ENCODE measurements at regions not wholly inside any gene's neighbourhood (a gene's known extent, or its start where the extent isn't known, plus 50 kb on each side); places are given as distances from the start of the nearest gene placed in this dataset.
"Not testable (repeated sequence)": the region's sequence is repeated elsewhere in the genome, so short reads cannot be mapped to it uniquely, and the experiment has no call there.

DNA sequence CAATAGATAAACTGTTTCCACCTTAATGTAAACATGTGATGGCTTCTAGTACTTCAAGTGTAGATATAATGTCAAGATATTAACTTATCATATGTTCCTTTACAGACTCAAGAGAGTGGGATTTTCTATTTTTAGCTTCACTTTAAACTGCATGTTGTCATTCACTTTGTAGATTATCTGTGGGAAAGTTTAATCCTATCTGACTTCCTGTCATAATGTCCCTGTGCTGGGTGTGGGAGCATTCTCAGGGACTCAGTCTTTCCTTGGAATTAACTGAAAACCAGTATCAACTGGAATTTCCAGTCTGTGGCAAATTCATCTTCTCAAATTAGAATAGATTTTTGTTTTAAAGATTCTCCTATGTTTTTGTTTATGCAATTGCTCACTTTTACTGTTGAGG, 226.1 kb upstream of the FERMT1 start:
- ATAC-seq (ENCODE audit: low read depth in 2 of 2) (no peak), DNase-seq (no peak)
- Mint-ChIP-seq H3K4me1 (no peaks in the 10 kb centered on the region), H3K27ac (no peak overlapping the region), H3K27me3 (peaks cover 0 to under 1% (median 0%) of the 10 kb centered on the region in 3 donors), H3K9me3 (peaks cover 0 to 1% (median 0%) of the 10 kb centered on the region in 7 donors), H3K4me3 (no peak overlapping the region), H3K36me3 (no peaks in the 10 kb centered on the region)

DNA sequence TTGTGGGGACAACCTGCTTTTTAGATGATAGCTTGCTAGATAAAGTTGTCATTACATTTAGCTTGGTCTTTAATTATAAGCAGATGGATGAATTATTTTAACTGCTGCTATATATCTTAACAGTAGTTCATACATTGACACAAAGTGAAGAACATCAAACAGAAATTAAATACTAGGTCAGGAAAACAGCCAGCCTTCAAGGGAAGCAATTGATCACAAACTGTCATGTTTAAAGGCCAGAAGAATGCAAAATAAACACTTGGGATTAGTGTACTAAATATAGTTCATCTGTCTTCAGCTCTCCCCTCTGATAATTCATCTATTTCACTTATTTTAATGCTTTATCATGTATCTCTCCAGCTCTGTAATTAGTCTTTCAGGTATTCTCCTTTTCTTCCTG, 225.1 kb upstream of the FERMT1 start:
- Mint-ChIP-seq H3K4me3 (no peak overlapping the region), H3K4me1 (no peaks in the 10 kb centered on the region), H3K27ac (no peak overlapping the region), H3K9me3 (peaks cover 0 to 3% (median 0%) of the 10 kb centered on the region in 7 donors), H3K36me3 (no peaks in the 10 kb centered on the region), H3K27me3 (peaks cover 0 to 4% (median 0%) of the 10 kb centered on the region in 3 donors)
- DNase-seq (no peak), ATAC-seq (ENCODE audit: low read depth in 2 of 2) (no peak)

DNA sequence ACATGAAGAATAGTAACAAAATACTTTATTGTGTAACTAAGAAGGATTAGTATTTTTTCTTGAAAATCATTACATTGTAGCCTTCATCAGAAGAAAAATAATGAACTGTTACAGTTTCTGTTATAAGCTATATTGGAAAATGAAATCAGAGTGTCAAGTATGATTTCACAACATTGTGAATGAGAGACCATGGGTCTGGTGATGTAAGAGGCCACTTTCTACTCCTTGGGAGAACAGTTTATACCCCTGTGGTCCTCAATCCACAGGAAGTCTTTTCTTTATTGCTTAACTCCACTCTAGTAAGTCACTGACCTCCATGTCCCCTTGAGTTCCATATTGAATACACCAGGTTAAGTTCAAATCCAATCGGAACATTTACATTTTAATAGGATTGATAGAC, 218.7 kb upstream of the FERMT1 start:
- Mint-ChIP-seq H3K4me3 (no peak overlapping the region), H3K9me3 (peaks cover 0 to 3% (median 0%) of the 10 kb centered on the region in 7 donors), H3K36me3 (no peaks in the 10 kb centered on the region), H3K4me1 (no peaks in the 10 kb centered on the region), H3K27me3 (peaks cover 0 to 10% (median 0%) of the 10 kb centered on the region in 3 donors), H3K27ac (no peak overlapping the region)
- no peak for DNase-seq
- ATAC-seq (ENCODE audit: low read depth in 2 of 2) = no peak

DNA sequence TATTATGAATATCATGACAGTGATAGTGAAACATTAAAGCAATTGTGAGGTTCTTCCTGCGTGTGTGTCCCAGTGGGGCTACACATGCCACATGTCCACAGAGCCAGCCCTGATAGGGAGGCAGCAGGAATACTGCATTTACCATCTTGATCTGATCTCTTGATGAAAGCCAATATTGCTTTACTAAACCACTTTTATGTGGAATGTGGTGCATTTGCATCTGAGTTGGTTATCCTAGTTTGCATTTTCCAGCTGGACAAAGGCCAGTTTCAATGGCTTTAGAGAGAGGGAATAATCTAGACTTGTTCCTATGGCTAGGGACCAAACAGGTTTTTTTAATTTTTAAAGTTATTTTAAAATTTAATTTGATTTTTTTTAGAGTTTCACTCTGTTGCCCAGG, 216.3 kb upstream of the FERMT1 start:
- no peak overlapping the region for H3K27ac Mint-ChIP-seq
- no peaks in the 10 kb centered on the region for H3K4me1 Mint-ChIP-seq
- no peak for ATAC-seq (ENCODE audit: low read depth in 2 of 2)
- peaks cover 0 to 10% (median 2%) of the 10 kb centered on the region in 3 donors for H3K27me3 Mint-ChIP-seq
- H3K4me3 Mint-ChIP-seq = no peak overlapping the region
- no peak for DNase-seq
- no peaks in the 10 kb centered on the region for H3K36me3 Mint-ChIP-seq
- H3K9me3 Mint-ChIP-seq = peaks cover 0 to 3% (median 0%) of the 10 kb centered on the region in 7 donors

DNA sequence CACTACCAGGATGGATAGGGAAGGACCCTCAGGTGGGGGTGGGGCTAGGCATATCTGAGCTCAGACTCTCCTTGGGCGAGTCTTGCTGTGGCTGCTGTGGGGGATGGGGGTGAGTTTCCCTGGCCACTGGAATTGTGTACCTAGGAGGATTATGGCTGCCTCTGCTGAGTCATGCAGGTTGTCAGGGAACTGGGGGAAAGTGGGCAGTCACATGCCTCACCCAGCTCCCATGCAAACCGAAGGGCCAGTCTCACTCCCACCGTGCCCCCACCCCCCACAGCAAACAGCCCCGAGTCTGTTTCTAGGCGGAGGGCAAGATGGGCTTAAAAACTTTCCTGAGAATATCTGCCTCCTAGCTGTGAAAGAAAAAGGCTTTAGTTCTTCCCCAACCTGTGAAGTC, 210.3 kb upstream of the FERMT1 start:
- H3K27me3 Mint-ChIP-seq = peaks cover 0 to 4% (median 0%) of the 10 kb centered on the region in 3 donors
- no peaks in the 10 kb centered on the region for H3K36me3 Mint-ChIP-seq
- no peak for DNase-seq
- peaks cover 0 to 8% (median 3%) of the 10 kb centered on the region in 7 donors for H3K9me3 Mint-ChIP-seq
- no peak overlapping the region for H3K27ac Mint-ChIP-seq
- H3K4me1 Mint-ChIP-seq = no peaks in the 10 kb centered on the region
- ATAC-seq (ENCODE audit: low read depth in 2 of 2) = no peak
- H3K4me3 Mint-ChIP-seq = peak overlapping the region in 1 of 8 donors; percentile 25

DNA sequence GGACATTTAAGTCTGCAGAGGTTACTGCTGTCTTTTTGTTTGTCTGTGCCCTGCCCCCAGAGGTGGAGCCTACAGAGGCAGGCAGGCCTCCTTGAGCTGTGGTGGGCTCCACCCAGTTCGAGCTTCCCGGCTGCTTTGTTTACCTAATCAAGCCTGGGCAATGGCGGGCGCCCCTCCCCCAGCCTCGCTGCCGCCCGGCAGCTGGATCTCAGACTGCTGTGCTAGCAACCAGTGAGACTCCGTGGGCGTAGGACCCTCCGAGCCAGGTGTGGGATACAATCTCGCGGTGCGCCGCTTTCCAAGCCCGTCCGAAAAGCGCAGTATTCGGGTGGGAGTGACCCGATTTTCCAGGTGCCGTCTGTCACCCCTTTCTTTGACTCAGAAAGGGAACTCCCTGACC, 198.4 kb upstream of the FERMT1 start:
- H3K9me3 Mint-ChIP-seq = peaks cover 0 to 20% (median 7%) of the 10 kb centered on the region in 7 donors
- not testable (repeated sequence) for H3K27me3 Mint-ChIP-seq; DNase-seq; ATAC-seq (ENCODE audit: low read depth in 2 of 2); H3K4me1 Mint-ChIP-seq; H3K36me3 Mint-ChIP-seq; H3K4me3 Mint-ChIP-seq; H3K27ac Mint-ChIP-seq

DNA sequence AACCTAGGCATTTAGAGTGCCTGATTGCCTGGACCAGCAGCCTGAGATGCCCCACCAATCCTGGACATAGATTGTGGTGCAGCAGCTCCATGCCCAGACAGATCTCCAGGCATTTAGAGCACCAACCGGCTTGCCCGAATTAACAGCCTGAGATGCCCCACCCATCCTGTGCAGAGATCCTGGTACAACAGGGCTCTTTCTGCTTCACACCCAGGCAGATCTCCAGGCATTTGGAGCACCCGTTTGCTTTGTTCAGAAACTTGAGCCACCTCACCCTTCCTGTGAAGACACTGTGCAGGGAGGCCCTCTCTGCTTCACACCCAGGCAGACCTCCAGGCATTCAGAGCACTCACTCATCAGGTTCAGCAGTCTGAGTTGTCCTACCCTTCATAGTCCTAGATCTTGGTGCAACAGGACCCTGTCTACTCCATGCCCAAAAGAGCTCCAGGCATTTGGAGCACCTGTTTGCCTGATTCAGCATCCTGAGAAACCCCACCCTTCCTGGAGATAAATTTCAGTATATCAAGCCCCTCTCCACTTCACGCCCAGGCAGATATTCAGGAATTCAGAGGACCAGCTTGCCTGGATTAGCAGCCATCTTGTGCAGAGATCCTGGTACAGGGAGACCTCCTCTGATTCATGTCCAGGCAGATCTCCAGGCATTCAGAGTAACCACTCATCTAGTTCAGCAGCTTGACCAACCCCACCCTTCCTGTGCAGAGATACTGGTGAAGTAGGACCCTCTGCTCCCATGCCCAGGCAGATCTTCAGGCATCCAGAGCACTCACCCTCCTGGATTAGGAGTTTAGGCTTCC, 189.2 kb upstream of the FERMT1 start:
- no peak for ATAC-seq (ENCODE audit: low read depth in 2 of 2)
- peaks cover 0 to 10% (median 0%) of the 10 kb centered on the region in 3 donors for H3K27me3 Mint-ChIP-seq
- H3K9me3 Mint-ChIP-seq = peaks cover 7 to 30% (median 12%) of the 10 kb centered on the region in 7 donors
- H3K27ac Mint-ChIP-seq = no peak overlapping the region
- no peaks in the 10 kb centered on the region for H3K36me3 Mint-ChIP-seq
- no peaks in the 10 kb centered on the region for H3K4me1 Mint-ChIP-seq
- H3K4me3 Mint-ChIP-seq = no peak overlapping the region
- DNase-seq = no peak

DNA sequence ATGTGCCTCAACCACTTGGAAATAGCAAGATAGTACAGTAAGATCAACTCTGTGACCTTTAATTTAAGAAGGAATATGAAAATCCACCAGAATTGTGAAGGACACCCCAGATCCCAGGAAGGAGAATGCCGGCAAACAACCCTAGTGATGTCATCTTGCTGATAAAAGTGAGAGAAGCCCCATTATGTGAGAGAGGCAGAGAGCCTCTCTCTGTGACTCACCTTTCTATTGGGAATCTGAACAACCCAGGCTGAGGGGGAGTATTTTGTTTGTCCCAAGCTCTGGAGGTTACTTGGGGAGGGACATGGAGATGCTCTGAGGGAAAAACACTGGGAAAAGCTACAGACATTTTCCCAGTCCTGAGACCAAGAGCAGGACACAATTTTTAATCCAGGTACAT, 188.3 kb upstream of the FERMT1 start:
- ATAC-seq (ENCODE audit: low read depth in 2 of 2) = no peak
- no peak overlapping the region for H3K27ac Mint-ChIP-seq
- H3K4me3 Mint-ChIP-seq = no peak overlapping the region
- DNase-seq = no peak
- peaks cover 7 to 30% (median 12%) of the 10 kb centered on the region in 7 donors for H3K9me3 Mint-ChIP-seq
- H3K36me3 Mint-ChIP-seq = no peaks in the 10 kb centered on the region
- no peaks in the 10 kb centered on the region for H3K4me1 Mint-ChIP-seq
- peaks cover 0 to 10% (median 0%) of the 10 kb centered on the region in 3 donors for H3K27me3 Mint-ChIP-seq

- Mint-ChIP-seq H3K36me3 (no peaks in the 10 kb centered on the region), H3K27me3 (peaks cover 0 to 9% (median 0%) of the 10 kb centered on the region in 3 donors), H3K4me3 (no peak overlapping the region), H3K27ac (no peak overlapping the region), H3K9me3 (peaks cover 0 to 20% (median 5%) of the 10 kb centered on the region in 7 donors), H3K4me1 (no peaks in the 10 kb centered on the region)
- DNase-seq = no peak
- no peak for ATAC-seq (ENCODE audit: low read depth in 2 of 2)
Measured at GRCh38 chr20:6305536-6305935, 182.7 kb upstream of the FERMT1 start.

GRCh38 chr20:6302041-6302440, 179.2 kb upstream of the FERMT1 start:
- H3K4me3 Mint-ChIP-seq = no peak overlapping the region
- no peaks in the 10 kb centered on the region for H3K36me3 Mint-ChIP-seq
- H3K27ac Mint-ChIP-seq = no peak overlapping the region
- ATAC-seq (ENCODE audit: low read depth in 2 of 2) (no peak), DNase-seq (no peak)
- H3K4me1 Mint-ChIP-seq = no peaks in the 10 kb centered on the region
- H3K27me3 Mint-ChIP-seq = peaks cover 0 to 5% (median 0%) of the 10 kb centered on the region in 3 donors
- peaks cover 0 to 20% (median 4%) of the 10 kb centered on the region in 7 donors for H3K9me3 Mint-ChIP-seq

- peaks cover 0 to 5% (median 5%) of the 10 kb centered on the region in 3 donors for H3K27me3 Mint-ChIP-seq
- peaks cover 0 to 20% (median 5%) of the 10 kb centered on the region in 7 donors for H3K9me3 Mint-ChIP-seq
- no peak overlapping the region for H3K4me3 Mint-ChIP-seq
- H3K4me1 Mint-ChIP-seq = no peaks in the 10 kb centered on the region
- no peak overlapping the region for H3K27ac Mint-ChIP-seq
- no peaks in the 10 kb centered on the region for H3K36me3 Mint-ChIP-seq
- DNase-seq (no peak), ATAC-seq (ENCODE audit: low read depth in 2 of 2) (no peak)
Measured at GRCh38 chr20:6299456-6299855, 176.6 kb upstream of the FERMT1 start.

DNA sequence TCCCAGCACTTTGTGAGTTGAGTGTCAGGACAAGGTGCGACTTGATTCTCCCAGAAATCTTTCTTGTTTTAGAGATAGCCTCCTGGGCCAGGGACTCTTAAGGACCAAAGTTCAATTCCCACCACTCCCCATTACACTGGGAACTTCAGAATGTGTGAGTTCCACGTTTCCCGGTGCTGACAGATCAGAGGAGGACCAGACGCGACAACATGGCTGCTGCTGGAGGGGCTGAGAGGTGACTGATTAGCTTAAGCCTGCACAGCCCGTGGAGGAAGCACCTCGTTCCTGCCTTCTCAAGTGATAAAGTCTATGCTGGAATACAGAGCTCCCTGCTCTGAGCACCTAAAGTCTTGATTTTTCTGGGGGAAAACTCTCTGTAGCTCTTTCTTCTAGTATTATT, 175.2 kb upstream of the FERMT1 start:
- H3K27me3 Mint-ChIP-seq = peaks cover 0 to 5% (median 5%) of the 10 kb centered on the region in 3 donors
- no peak overlapping the region for H3K4me3 Mint-ChIP-seq
- no peaks in the 10 kb centered on the region for H3K36me3 Mint-ChIP-seq
- H3K4me1 Mint-ChIP-seq = no peaks in the 10 kb centered on the region
- DNase-seq (no peak), ATAC-seq (ENCODE audit: low read depth in 2 of 2) (no peak)
- peaks cover 0 to 16% (median 3%) of the 10 kb centered on the region in 7 donors for H3K9me3 Mint-ChIP-seq
- H3K27ac Mint-ChIP-seq = no peak overlapping the region

DNA sequence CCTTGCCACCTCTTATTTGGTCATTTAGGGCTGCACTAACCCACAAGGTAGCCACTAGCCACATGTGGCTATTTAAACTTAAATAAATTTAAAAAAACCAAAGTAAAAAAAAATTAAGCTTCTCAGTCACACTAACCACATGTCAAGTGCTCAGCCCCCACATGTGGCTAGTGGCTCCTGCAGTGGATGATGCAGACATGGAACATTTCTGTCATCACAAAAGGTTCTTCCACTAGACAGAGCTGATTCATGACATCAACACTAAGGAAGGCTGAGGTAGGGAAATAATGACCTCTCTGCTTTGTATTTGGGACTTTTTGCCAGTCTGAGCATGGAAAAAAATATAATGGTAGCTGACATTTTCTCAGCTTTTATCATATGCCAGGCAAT, 173.0 kb upstream of the FERMT1 start:
- ATAC-seq (ENCODE audit: low read depth in 2 of 2) (no peak), DNase-seq (no peak)
- no peak overlapping the region for H3K4me3 Mint-ChIP-seq
- peaks cover 0 to 5% (median 5%) of the 10 kb centered on the region in 3 donors for H3K27me3 Mint-ChIP-seq
- no peaks in the 10 kb centered on the region for H3K4me1 Mint-ChIP-seq
- peaks cover 0 to 4% (median 2%) of the 10 kb centered on the region in 7 donors for H3K9me3 Mint-ChIP-seq
- no peak overlapping the region for H3K27ac Mint-ChIP-seq
- no peaks in the 10 kb centered on the region for H3K36me3 Mint-ChIP-seq

- Mint-ChIP-seq H3K4me1 (no peaks in the 10 kb centered on the region), H3K27me3 (peaks cover 0 to 5% (median 5%) of the 10 kb centered on the region in 3 donors), H3K27ac (no peak overlapping the region), H3K9me3 (peaks cover 0 to 4% (median 3%) of the 10 kb centered on the region in 7 donors), H3K4me3 (peak overlapping the region in 1 of 8 donors; percentile 37), H3K36me3 (no peaks in the 10 kb centered on the region)
- no peak for ATAC-seq (ENCODE audit: low read depth in 2 of 2)
- DNase-seq = no peak
Measured at GRCh38 chr20:6295127-6295866, 172.5 kb upstream of the FERMT1 start.
